AG08395 (cell line): ENCODE measurements at regions not wholly inside any gene's neighbourhood (a gene's known extent, or its start where the extent isn't known, plus 50 kb on each side); places are given as distances from the start of the nearest gene placed in this dataset.
A peak's percentile ranks its signal among the peaks of the same experiment; 100 is the strongest.

ENCODE experiments used
- DNase-seq: peaks from one replicate; pipeline ENCODE4 v3.0.0; 2012; ENCODE audit warnings: mixed read lengths, low spot score

DNA sequence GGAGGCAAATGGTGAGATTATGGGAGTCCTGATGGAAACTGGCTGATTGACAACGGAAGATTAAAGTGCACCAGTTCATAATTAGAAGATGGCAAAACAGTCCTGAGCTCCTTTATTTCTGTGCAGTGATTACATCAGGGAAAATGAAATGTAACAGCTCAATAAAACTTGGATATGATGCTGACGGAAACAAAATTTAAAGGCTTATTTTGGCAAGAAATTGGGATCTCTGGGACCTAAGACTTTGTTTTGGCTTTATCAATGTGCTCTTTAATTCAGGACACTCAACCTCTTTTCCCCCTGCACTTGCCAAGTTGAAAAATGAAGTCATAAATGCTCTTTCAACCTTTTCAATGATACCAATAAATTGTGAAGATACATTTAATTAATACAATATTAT is 226.8 kb downstream of the C6orf118 start:
- no peak for DNase-seq

DNA sequence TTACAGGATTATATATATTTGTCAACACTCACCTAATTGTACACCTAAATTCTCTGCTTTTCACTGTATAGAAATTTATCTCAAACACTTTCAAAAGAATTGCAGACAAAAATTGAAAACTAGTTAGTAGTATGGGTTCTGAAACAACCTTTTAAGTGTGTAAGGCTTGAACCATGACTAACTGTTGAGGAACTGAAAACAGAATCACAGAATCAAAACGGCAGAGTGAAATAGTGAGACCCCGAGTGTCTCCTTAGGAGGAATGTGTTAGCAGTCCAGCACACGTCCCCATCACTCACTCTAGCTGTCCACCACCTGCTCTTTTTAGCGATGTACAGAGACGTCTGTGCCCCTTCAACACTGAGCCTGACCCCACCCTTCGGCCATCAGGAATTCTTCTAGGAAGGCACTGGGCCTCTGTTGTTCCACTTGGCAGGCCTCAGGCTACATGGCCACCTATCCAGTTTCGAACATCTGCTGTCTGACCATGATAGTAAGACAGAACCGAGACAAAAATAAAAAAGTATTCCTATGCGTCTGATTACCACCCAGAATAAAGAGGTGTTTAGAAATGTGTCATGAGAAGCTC is 227.4 kb downstream of the C6orf118 start:
- no peak for DNase-seq

DNA sequence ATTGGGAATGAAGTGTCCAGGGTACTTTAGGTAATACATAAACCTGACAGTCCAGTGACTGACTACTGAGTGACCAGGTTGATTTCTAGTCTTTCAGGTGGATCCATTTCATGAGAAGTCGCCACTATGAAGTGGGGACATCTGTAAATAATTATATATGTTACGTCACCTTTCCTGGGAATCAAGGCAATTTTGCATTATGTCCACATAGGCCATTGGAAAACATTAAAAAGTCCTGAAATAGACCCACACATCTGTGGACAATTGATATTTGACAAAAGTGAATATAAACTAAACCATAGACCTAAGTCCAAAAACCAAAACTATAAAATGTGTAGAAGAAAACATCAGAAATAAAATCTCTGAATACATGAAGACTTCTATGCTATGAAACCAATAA is 231.5 kb downstream of the C6orf118 start:
- no peak for DNase-seq

DNA sequence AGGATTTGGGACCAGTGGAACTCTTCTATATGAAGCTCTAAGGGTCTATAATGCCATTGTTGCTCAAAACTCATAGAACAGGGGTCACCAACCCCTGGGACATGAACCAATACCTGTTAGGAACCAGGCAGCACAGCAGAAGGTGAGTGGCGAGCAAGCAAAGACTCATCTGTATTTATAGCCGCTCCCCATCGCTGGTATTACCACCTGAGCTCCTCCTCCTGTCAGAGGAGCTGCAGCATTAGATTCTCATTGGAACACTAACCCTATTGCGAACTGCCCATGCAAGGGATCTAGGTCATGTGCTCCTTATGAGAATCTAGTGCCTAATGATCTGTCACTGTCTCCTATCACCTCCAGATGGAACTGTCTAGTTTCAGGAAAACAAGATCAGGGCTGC is 237.5 kb downstream of the C6orf118 start:
- no peak for DNase-seq

DNA sequence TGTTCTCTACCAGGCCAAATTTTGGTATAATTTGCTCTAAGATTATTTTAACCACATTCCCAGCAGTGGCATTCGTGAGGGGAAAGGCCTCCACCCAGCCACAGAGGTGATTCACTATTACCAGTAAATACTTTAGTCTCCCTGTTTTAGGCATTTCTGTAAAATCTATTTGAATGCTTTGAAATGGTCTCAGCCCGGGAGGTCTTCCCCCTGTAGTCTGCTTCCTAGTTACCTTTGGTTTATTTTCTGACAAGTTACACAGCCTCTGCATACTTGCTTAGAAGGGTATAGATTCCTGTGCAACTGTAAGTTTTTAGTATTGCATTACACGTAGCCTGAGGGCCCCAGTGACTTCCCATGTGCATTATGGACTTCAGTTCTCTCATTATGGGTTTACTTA is 248.7 kb downstream of the C6orf118 start:
- DNase-seq: peak; percentile 77

DNA sequence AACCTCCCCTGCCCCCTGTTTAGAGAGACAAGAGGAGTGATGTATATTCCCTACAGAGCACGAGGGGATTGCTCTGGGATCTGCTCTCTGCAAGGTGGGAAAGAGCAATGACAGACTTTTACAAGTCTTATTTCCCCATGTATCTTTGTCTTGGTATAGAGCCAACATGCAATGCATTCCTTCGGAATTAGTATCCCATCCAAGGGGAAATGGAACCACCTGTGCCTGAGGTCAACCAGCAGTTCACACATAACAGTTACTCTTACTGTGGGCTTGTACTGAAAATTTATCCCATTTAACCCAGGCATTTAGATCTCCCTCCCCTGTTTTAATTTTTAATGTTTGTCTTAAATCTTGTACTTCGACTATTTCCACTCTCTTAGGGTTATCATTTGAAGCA is 250.4 kb downstream of the C6orf118 start:
- no peak for DNase-seq

DNA sequence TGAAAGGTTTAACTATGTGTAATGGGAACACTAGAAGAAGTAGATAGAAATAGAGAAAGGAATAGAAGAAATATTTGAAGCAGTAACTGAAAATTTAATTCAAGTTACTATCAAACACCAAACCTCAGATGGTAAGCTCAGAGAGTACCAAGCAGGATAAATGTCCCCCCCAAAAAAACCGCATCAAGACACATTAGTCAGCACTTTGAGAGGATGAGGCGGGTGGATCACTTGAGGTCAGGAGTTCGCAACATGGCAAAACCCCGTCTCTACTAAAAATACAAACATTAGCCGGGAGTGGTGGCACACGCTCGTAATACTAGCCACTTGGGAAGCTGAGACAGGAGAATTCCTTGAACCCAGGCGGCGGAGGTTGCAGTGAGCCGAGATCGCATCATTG is 253.1 kb downstream of the C6orf118 start:
- no peak for DNase-seq

DNA sequence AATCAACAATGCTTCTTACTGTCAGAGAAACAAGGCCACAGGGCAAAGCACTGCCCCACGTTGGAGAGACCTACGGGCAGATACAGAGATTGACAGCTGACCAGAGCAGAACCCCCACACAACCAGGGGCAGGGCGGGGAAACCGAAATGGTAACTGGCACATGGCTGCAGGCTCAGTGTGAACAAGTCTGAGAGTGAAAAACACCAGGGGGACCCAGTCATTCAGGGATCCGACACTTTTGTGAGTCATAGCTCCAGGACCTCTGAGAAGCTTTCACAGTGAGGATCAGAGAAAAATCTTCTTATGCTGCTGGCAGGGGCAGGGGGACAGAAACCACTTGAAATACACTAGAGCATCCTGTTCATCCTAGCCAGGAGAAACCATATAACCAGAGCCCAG is 254.2 kb downstream of the C6orf118 start:
- peak; percentile 74 for DNase-seq

DNA sequence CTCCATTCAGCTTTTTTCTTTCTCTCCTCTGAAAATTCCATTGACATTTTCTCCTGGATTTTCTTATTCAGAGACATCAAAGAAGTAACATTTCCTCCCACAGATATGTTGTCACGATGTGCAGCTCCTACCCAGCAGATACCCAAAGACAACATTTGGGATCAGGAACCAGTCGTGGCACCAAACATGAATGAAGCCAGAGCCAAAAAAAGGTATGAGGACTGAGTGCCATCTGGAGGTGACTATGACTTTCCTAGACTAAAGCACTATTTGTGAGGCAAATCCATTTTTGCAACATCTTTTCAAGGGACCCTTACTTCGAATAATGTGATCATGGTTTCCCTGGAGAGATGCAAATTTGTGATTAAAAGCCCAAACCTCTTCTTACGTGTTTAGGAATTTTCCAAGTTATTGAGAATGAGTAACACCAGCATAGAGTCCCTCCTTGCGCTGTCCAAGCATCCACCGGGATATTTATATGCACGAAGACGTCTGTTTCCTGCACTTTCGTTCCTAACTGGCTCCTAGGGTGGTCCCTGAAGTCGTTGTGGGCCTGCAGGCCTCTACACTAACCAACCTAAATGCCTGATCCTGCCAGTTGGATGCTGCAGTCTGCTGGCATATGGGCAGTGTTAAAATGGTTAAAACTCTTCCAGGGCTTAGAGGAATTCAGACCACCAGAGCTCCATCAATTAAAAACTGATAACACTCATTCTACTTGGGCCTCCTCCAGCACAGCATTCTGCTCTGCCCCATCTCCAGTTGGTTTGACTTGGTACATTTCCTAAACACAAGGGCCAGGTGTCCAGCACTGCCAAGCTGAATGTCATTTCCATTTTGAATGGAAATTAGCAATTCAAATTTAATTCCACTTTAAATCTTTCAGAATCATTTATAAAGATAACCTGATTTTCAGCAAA is 256.6 kb downstream of the C6orf118 start:
- no peak for DNase-seq

DNA sequence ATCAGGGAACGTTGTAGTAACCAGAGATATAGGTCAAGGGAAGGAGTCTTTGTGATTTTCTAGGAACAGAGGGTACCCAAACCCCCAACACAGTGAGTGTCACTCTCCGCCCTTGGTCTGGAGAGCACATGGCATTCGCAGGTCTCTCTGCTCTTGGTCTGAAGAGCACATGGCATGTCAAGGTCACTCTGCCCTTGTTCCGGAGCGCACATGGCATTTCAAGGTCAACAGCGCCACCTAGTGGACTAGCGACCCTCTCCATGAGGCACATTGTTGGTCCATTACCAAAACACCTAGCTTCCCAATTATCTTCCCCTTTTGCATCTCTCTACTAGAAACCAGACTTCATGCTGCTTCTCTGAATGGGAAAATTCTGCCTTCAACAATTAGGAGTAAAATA is 260.0 kb downstream of the C6orf118 start:
- DNase-seq: peak; percentile 34

DNA sequence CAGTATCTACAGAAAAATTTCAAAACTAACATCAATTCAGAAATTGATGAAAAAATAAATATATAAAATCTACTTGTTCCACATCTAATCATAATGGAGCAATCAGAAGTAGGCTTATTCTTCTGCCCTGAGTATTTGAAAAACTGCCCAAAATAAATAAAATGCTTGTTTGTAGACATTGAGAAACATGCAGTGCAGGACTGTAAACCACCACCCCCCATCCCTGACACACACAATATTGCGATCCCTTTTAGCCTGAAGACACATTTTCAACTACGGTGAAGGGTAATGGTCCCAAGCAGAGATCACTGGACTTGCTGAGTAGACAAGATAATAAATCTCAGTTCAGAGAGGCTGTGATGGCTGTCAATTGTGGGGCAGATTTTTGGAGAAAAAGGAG is 261.5 kb downstream of the C6orf118 start:
- DNase-seq: no peak

DNA sequence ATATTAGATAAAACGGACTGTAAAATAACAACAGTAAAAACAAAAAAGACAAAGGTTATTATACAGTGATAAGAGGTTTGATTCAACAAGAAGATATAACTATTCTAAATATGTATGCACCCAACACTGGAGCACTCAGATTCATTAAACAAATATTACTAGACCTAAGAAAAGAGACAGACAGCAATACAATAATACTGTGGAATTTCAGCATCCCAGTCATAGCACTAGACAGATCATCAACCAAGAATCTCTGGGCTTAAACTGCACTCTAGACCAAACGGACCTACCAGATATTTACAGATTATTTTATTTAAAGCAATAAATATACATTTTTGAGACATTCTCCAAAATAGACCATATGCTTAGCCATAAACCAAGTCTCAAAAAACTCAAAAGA is 263.8 kb downstream of the C6orf118 start:
- DNase-seq: peak; percentile 12

DNA sequence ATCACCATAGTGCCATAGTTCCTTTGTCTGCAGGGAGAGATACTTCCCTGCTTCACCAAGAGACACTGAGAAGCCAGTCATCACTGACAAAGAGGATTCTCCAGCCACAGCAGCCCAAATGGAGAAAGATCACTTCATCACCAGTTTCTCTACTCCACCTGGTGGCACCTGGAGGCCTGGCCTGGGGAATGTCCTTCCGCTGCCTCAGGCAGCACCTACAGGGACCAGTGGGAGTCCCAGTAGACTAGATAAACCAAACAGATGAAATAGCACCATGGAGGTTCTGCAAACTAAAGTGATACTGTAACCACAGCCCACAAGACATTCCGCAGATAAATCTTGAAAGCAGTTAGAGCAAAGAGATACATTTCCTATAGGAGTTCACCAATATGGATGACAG is 266.5 kb downstream of the C6orf118 start:
- no peak for DNase-seq

DNA sequence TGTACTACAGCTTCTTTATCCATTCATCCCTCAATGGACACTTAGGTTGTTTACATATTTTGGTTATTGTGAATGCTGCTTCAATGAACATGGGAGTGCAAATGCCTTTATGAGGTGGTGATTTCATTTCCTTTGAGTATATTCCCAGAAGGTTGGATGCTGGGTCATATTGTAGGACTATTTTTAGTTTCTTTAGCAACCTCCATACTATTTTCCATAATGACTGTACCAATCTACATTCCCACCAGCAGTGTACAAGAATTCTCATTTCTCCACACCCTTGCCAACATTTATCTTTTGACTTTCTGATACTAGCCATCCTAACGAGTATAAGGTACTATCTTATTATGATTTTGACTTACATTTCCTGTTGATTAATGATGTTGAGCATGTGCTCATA is 269.0 kb downstream of the C6orf118 start:
- DNase-seq: no peak

DNA sequence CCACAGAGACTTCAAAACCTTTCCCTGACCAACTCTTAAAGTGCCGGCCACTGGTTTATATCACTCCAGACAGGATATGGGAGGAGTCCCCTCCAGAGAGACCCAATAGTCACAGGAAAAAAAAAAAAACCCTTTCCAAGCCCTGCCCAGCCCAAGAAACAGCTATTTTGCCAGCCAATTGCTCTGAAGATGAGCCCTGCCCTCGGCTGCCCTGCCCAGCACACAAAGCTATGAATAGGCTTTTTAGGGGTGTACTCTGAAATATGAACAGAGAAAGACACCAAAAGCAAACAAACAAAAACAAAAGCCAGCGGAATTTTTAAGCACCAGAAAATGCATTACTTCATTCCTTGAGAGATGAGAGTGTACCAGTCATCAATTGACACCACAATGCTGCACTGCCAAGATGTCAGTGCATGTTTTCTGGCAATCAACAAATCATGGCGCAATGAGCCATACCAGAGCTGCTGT is 275.1 kb downstream of the C6orf118 start:
- peak; percentile 69 for DNase-seq

DNA sequence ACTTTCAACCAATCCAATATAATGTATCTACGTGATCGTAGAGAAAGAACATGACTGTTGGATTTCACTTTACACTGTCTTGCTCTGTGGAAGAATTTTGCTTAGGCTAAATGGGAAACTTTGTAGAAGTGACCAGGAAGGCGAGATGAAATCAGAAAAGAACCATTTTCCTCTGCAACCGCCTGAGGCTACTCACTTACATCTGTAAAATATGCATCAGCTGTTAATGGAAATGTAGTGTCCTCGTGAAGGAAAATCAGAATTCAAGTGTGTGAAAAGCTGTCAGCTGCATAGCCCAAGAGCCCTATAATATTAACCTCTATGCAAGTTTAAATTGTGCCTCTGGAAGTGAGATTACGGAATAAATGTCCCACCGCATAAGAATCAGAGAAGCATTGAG is 277.9 kb downstream of the C6orf118 start:
- DNase-seq: no peak

DNA sequence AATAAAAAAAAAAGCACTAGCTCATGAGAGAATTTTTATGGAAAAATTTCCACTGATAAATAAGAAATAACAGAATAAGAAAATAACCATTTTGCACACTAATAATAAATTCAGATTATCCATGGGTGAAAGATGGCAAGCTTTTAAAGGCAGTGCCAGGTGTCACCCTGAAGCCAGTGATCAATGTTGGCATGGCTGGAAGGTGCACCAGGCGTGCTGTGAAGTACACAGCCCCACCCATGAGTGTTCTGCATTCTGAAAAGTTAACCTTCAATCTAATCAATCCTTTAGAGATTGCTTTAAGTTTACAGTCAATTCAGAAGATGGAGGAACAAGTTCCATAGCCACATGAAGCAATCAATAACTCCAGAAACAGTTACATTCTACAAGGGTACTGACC is 284.4 kb downstream of the C6orf118 start:
- no peak for DNase-seq

DNA sequence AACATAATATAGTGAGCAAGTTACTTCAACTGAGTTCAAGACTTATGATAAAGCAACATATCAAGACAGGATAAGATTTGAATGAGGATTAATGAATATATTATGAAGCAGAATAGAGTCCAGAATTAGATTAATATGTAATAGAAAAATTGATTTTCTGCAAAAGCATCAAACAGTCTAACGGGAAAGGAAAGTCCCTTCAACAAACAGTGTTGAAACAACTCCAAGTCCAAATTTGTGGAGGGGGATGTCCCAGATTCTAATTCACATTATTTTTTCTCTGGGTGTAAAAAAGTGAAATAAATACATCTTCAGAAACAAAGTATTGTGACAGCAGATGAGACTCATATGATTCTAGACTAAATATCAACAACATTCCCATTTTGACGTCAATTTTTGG is 289.7 kb downstream of the C6orf118 start:
- DNase-seq: no peak

DNA sequence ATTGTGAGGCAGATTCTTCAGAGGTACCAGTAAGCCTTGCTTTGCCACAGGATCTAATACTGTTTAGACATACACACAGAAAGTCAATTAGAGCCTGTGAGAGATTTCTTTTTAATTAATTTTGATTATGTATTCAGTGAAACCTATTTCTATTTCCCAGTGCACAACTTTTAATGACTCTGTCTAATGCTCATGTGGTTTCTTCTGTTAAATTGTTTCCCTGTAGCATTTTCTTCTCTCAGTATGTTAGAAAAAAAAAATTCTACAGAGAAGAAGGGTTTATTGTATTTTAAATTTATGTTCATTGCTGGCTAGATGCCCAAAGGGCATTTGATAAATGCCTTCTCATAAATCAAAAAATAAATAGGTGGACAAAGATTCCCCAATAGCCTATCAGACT is 293.7 kb downstream of the C6orf118 start:
- no peak for DNase-seq

DNA sequence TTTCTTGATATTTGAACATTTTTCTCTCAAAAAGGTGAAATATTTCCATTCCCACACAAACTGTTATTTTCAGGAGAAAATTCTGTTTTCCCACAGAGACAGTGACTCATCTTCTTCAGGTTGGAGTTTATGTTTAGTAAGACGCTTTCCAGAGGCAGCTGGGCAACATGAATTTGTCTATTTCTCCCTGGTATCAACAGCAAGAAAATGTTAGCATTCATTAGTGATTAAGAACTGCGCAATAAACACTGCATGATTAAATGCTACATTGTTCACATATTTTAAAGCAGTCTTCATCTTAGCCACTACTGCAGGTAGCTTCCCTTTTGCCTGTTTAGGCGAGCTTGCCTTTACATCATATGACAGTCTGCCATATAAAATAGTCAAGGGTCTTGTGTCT is 295.7 kb downstream of the C6orf118 start:
- no peak for DNase-seq

DNA sequence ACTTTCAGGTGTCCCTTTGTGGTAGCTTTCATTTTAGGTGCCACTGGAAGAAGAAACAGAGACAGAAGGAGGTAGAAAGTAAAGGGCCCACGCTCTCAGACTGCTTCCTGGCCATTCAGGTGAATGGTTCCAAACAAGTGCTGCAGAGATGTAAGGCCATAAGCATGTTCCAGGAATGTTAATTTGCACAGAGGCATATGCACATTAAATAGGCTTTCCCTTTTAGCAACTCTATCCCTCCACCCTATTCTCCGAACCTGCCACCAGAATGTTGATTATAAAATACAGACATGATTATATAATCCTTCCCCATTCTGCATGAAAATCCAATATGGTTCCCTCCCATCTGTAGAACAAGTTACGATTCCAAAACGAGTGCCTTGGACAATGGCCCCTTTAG is 297.2 kb downstream of the C6orf118 start:
- no peak for DNase-seq

DNA sequence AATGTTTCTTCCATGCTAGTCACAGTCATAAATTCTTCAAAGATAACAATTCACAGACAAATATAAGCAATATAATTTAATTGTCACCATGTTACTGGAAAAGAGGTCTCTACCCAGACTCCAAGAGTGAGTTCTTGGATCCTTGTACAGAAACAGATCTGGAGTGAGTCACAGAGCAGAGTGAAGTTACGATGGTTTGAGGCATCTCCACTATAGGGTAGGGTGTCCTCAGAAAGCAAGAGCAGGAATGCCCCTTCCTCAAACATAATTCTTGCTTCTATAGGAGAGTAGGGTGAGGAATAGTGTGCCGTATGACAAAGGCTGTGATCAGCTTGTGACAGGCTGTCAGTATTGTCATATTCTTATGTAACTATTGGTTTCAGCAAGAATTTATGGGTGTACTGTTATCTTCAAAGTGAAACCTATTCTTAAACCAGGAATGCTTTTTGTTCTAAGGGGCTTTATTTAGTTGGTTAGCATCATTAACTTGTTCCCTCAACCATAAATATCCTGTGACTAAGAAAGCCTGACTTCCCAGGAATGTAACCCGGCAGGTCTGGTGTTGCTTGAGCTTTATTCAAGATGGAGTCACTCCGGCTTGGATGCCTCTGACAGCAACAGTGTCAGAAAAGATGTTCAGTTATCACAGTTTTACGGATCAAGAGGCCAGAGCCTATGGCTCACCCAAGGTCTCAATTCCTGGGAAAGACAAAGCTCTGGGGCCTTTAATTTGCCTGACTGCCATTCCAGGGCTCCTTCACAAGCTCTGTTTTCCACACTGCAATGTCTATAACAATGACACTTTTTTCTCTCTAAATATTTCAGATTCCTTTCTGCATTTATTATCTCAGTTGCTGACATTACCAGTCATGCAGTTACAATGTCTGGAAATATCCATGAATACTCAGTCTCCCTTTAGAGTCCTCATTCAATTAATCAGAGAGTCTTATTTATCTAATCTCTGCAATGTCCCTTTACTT is 298.6 kb downstream of the C6orf118 start:
- peak; percentile 48 for DNase-seq
